GM23338 (cell line): ENCODE measurements at regions not wholly inside any gene's neighbourhood (a gene's known extent, or its start where the extent isn't known, plus 50 kb on each side); places are given as distances from the start of the nearest gene placed in this dataset.

ENCODE experiments used
- CREB1 ChIP-seq: fragments of 250-450 bp; sonication (Bioruptor Pico); IDR thresholded peaks from 2 replicates; pipeline ENCODE4 v1.5.0; 2020; ENCODE audit warnings: low read depth, mild to moderate bottlenecking, moderate library complexity
- CTCF ChIP-seq, 2 experiments: fragments of 200-600 bp in 1 of 2; sonication (generic) in 1 of 2; conservative IDR thresholded peaks; 2 replicates each; pipeline versions ENCODE4 v1.5.1 to v1.6.1; 2016 to 2017; ENCODE audit warnings: antibody characterized with exemption in 2 of 2, low read depth in 2 of 2, mild to moderate bottlenecking in 2 of 2, moderate library complexity in 1 of 2
- EZH2 ChIP-seq: fragments of 200-600 bp; sonication (generic); IDR thresholded peaks from one replicate; pipeline ENCODE4 v1.8.0; 2017; ENCODE audit warnings: antibody characterized with exemption, mild to moderate bottlenecking, low read depth; ENCODE audit not compliant: unreplicated experiment
- POLR2AphosphoS5 ChIP-seq: IDR thresholded peaks from 2 replicates; pipeline ENCODE4 v1.6.1; 2016; ENCODE audit warnings: antibody characterized with exemption, low read depth

GRCh38 chr10:78643513-78643912 lies 425.3 kb upstream of the ZMIZ1 start:
- TF ChIP-seq EZH2 (no peak), POLR2AphosphoS5 (no peak), CTCF (conservative IDR thresholded peaks at IDR 0.05; ENCODE audit: low read depth in 2 of 2) (no peak), CREB1 (CRISPR knock-in tag) (no peak)
